ENCODE measurements at regions not wholly inside any gene's neighbourhood (a gene's known extent, or its start where the extent isn't known, plus 50 kb on each side); places are given as distances from the start of the nearest gene placed in this dataset.

- Histone ChIP-seq H2AFZ (ENCODE audit: low read depth, low read length) (no peak overlapping the region), H3K27me3 (ENCODE audit: insufficient read depth, low read depth, low read length) (no peaks in the 10 kb centered on the region), H3K79me2 (replicated peaks; ENCODE audit: insufficient read depth, low read length) (no peaks in the 10 kb centered on the region), H3K9me2 (ENCODE audit: insufficient read depth, low read length) (no peaks in the 10 kb centered on the region), H3K4me2 (ENCODE audit: low read length) (no peak overlapping the region), H4K20me1 (ENCODE audit: insufficient read depth) (no peaks in the 10 kb centered on the region), H3F3A (ENCODE audit: insufficient read depth, low read length, poor library complexity, severe bottlenecking) (no peaks in the 10 kb centered on the region), H3K9ac (ENCODE audit: low read length) (no peak overlapping the region), H3K27ac (ENCODE audit: low read length) (no peak overlapping the region), H3K36me3 (ENCODE audit: insufficient read depth, low read length) (no peaks in the 10 kb centered on the region), H3K4me3 (ENCODE audit: low read length) (no peak overlapping the region), H3K9me3 (ENCODE audit: low read length) (no peaks in the 10 kb centered on the region)
- TF ChIP-seq EP300 (conservative IDR thresholded peaks at IDR 0.05; ENCODE audit: poor library complexity, severe bottlenecking) (no peak), CTCF (IDR thresholded peaks at IDR 0.05; ENCODE audit: poor library complexity, severe bottlenecking) (no peak), MXI1 (conservative IDR thresholded peaks at IDR 0.05; ENCODE audit: poor library complexity, severe bottlenecking) (no peak), RAD21 (conservative IDR thresholded peaks at IDR 0.05) (no peak), SMC3 (conservative IDR thresholded peaks at IDR 0.05; ENCODE audit: poor library complexity) (no peak), REST (IDR thresholded peaks at IDR 0.05; ENCODE audit: borderline replicate concordance) (no peak), TAF1 (IDR thresholded peaks at IDR 0.05; ENCODE audit: low read depth) (no peak), EZH2 (IDR thresholded peaks at IDR 0.05; ENCODE audit: borderline replicate concordance, insufficient read depth, low read length, poor library complexity, severe bottlenecking) (no peak), POLR2AphosphoS5 (IDR thresholded peaks at IDR 0.05) (no peak)
These were observed 371.2 kb upstream of the RARB start for GRCh38 chr3:25056803-25057351.

GRCh38 chr3:25057379-25057778 lies 370.7 kb upstream of the RARB start:
- H3K4me3 ChIP-seq (ENCODE audit: low read length) = no peak overlapping the region
- H3K27me3 ChIP-seq (ENCODE audit: insufficient read depth, low read depth, low read length) = no peaks in the 10 kb centered on the region
- TF ChIP-seq RAD21 (conservative IDR thresholded peaks at IDR 0.05) (no peak), TAF1 (IDR thresholded peaks at IDR 0.05; ENCODE audit: low read depth) (no peak), REST (IDR thresholded peaks at IDR 0.05; ENCODE audit: borderline replicate concordance) (no peak), SMC3 (conservative IDR thresholded peaks at IDR 0.05; ENCODE audit: poor library complexity) (no peak), POLR2AphosphoS5 (IDR thresholded peaks at IDR 0.05) (no peak), EP300 (conservative IDR thresholded peaks at IDR 0.05; ENCODE audit: poor library complexity, severe bottlenecking) (no peak), EZH2 (IDR thresholded peaks at IDR 0.05; ENCODE audit: borderline replicate concordance, insufficient read depth, low read length, poor library complexity, severe bottlenecking) (no peak), MXI1 (conservative IDR thresholded peaks at IDR 0.05; ENCODE audit: poor library complexity, severe bottlenecking) (no peak), CTCF (IDR thresholded peaks at IDR 0.05; ENCODE audit: poor library complexity, severe bottlenecking) (no peak)
- H3K79me2 ChIP-seq (replicated peaks; ENCODE audit: insufficient read depth, low read length) = no peaks in the 10 kb centered on the region
- no peaks in the 10 kb centered on the region for H4K20me1 ChIP-seq (ENCODE audit: insufficient read depth)
- no peaks in the 10 kb centered on the region for H3K9me3 ChIP-seq (ENCODE audit: low read length)
- H3K27ac ChIP-seq (ENCODE audit: low read length) = no peak overlapping the region
- no peaks in the 10 kb centered on the region for H3F3A ChIP-seq (ENCODE audit: insufficient read depth, low read length, poor library complexity, severe bottlenecking)
- H3K36me3 ChIP-seq (ENCODE audit: insufficient read depth, low read length) = no peaks in the 10 kb centered on the region
- H3K9me2 ChIP-seq (ENCODE audit: insufficient read depth, low read length) = no peaks in the 10 kb centered on the region
- no peak overlapping the region for H3K4me2 ChIP-seq (ENCODE audit: low read length)
- no peak overlapping the region for H2AFZ ChIP-seq (ENCODE audit: low read depth, low read length)
- no peak overlapping the region for H3K9ac ChIP-seq (ENCODE audit: low read length)
